Body of pancreas (tissue), 4 donors: ENCODE measurements at regions not wholly inside any gene's neighbourhood (a gene's known extent, or its start where the extent isn't known, plus 50 kb on each side); places are given as distances from the start of the nearest gene placed in this dataset.

Experiments
- POLR2A ChIP-seq, 3 donors: fragments of 450-650 bp; IDR thresholded peaks; one replicate each; pipeline ENCODE4 v1.6.1; 2016; ENCODE audit warnings: antibody characterized with exemption in 3 of 3, mild to moderate bottlenecking in 2 of 3
- TF ChIP-seq, protein P1 (sequence below), 7 experiments: fragments of 450-650 bp in 4 of 7; fragments of 200-600 bp in 3 of 7; sonication (generic) in 3 of 7; IDR thresholded peaks; one replicate each; pipeline ENCODE4 v1.5.1; 2016 to 2019; ENCODE audit warnings: antibody characterized with exemption in 7 of 7

DNA sequence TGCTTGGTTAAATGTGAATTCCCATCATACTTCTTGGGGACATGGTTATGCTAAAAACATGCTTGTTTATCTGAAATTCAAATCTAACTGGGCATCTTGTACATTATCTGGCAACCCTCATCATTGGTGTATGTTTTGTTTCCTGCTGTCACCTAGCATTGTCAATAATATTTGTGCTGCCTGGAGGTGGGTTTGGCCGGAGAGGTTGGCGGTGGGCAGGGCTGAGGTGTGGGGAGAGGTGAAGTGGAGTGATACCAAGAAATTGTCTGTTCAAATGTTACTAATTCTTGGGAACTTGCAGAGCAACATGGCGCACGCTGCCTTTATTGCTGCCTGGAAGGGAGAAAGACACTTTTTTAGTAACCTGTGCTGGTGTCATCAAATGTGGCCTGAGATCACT, 280.5 kb downstream of the VRK1 start:
- TF ChIP-seq, protein P1, sequence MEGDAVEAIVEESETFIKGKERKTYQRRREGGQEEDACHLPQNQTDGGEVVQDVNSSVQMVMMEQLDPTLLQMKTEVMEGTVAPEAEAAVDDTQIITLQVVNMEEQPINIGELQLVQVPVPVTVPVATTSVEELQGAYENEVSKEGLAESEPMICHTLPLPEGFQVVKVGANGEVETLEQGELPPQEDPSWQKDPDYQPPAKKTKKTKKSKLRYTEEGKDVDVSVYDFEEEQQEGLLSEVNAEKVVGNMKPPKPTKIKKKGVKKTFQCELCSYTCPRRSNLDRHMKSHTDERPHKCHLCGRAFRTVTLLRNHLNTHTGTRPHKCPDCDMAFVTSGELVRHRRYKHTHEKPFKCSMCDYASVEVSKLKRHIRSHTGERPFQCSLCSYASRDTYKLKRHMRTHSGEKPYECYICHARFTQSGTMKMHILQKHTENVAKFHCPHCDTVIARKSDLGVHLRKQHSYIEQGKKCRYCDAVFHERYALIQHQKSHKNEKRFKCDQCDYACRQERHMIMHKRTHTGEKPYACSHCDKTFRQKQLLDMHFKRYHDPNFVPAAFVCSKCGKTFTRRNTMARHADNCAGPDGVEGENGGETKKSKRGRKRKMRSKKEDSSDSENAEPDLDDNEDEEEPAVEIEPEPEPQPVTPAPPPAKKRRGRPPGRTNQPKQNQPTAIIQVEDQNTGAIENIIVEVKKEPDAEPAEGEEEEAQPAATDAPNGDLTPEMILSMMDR (IDR thresholded peaks at IDR 0.05), result no peak
- no peak for TF ChIP-seq POLR2A (IDR thresholded peaks at IDR 0.05)
